HG03103 (cell line): ENCODE measurements at regions not wholly inside any gene's neighbourhood (a gene's known extent, or its start where the extent isn't known, plus 50 kb on each side); places are given as distances from the start of the nearest gene placed in this dataset.
"Not testable (repeated sequence)": the region's sequence is repeated elsewhere in the genome, so short reads cannot be mapped to it uniquely, and the experiment has no call there.

ENCODE experiments used
- ATAC-seq: cut with Tn5 transposase; IDR thresholded peaks from one replicate; pipeline ENCODE4 v1.9.1; 2021; ENCODE audit warnings: low read depth; ENCODE audit not compliant: unreplicated experiment

DNA sequence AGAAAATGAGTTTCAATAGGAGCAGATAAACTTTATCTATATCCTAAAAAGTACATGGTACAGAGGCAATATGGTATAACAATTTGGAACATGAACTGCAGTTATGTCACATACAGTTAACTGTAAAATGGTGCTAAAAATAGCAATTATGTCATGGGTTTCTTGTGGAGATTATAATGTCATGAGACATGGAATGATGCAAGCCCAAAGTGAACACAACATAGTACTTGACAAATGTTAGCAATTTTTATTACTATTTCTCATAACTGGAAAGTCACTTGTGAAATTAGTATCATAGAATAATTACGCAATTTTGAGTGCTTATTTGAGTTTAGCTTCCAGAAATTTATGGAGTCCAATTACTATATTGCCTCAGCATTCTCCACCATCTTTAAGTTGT, 1263.4 kb downstream of the DSC3 start:
- ATAC-seq: no peak

DNA sequence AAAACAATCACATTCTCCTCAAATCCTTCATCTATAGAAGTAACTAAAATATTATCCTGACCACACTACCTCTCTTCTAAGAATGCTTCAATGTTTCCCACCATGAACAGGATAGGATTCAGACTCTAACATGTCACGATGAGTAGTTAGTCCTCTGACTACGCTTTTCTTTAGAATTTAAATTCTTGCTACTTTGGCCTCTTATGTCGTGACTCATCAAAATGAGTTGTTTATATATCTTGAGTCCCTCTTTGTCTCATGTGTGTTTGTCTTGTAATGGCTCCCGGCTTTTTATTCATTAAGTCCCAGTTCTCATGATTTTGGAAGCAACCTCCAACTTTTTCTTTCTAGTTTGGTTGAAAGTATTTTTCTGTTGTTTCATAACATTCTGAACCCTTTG, 1289.2 kb downstream of the DSC3 start:
- no peak for ATAC-seq

DNA sequence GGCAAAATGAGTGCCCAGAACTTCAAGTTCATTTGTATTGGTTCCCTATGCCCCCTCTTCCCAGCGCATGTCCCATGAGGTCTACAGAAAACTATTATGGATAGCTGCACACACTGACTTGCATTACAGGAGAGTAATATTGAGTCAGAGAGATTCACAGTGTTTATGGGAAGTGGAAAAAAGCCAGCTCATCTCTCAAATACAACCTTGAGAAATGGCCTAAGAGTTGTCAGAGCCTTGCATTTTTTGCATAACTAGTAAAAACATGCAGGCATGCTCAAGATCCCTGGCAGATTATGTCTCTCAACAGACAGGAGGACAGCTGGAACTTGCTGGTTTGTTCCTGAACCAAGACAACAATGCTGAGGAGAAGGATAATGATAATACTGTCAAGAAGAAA, 1292.8 kb downstream of the DSC3 start:
- no peak for ATAC-seq

DNA sequence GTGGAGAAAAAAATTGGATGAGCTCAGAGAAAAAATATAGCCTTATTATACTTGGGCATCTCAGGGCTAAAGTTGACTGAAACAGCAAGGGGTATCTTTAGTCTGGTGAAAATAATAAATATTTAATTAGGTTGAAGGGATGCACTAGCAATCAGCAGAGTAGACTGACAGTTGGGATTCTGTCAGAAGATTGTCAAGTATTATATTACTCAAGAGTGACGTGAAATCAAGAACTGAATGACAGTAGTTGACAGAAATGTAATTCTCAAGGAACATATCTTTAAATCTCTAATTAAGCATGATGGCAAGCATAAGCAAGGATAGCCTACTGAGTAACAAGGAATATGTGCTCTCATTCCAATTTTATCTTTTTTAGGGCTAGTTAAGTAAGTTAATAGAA, 1301.1 kb downstream of the DSC3 start:
- no peak for ATAC-seq

DNA sequence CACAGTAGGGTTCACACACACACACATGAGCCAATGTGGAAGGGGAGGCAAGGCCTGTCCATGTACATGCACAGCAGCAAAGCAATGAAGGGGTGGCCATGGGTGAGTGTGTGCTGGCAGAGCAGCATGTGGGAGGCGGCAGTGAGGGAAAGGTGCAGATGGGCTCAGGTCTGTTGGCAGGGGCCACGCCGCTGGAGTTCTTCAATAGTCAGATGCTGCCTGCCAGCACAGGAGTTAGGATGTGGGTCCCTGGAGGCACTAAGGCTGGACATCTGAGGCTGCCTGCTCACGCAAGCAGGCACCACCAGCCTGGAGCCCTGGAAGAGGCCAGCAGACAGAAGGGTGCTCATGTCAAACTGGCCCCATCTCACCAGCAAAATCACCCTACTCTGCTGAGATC, 1304.9 kb downstream of the DSC3 start:
- ATAC-seq: no peak

DNA sequence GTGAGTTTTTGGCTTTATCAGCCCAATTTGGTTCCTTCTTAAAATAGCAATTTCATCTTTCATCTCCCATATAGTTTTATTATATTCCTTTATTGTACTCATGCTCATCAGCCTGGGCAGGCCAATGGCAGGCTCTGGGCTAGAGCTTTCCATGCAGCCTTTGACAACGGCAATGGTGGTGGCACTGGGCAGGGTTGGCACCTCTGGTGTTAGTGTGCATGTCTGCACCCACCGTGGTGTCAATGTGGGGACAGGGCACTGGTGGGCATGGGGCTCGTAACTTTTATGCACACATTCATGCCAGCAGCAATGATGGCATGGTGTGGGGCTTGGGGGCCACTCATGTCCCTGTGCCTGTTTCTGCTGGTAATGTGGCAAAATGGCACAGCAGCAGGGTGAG, 1305.4 kb downstream of the DSC3 start:
- no peak for ATAC-seq

DNA sequence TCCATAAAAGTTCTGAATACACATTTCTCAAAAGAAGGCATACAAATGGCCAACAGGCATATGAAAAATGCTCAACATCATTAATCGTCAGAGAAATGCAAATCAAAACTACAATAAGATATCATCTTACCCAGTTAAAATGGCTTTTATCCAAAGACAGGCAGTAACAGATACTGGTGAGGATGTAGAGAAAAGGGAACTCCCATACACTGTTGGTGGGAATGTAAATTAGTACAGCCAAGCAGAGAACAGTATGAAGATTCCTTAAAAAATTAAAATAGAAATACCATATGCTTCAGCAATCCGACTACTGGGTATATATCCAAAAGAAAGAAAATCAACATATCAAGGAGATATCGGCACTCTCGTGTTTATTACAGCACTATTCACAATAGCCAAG, 1312.5 kb downstream of the DSC3 start:
- ATAC-seq: no peak

DNA sequence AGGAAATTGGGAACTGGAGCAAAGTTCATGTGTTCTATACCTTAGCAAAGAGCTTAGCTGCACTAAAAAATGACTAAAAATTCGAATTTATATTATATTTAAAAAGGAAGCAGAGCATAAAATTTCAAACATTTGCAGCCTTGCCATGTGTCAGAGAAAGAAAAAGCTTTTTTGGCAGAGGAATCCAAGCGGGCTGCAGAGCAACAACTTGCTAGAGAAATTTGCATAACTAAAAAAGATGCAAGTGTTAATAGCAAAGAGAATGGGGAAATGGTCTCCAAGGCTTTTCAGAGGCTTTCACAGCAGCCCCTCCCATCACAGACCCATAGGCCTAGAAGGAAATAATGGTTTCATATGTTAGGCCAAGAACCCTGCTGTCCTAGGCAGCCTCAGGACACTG, 1315.9 kb downstream of the DSC3 start:
- no peak for ATAC-seq

DNA sequence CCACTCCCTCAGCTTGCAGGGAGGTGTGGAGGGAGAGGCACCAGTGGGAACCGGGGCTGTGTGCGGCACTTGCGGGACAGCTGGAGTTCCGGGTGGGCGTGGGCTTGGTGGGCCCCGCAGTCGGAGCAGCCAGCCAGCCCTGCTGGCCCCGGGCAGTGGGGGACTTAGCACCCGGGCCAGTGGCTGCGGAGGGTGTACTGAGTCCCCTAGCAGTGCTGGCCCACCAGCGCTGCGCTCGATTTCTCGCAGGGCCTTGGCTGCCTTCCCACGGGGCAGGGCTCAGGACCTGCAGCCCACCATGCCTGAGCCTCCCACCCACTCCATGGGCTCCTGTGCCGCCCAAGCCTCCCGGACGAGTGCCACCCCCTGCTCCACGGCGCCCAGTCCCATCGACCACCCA, 1319.1 kb downstream of the DSC3 start:
- ATAC-seq: not testable (repeated sequence)

DNA sequence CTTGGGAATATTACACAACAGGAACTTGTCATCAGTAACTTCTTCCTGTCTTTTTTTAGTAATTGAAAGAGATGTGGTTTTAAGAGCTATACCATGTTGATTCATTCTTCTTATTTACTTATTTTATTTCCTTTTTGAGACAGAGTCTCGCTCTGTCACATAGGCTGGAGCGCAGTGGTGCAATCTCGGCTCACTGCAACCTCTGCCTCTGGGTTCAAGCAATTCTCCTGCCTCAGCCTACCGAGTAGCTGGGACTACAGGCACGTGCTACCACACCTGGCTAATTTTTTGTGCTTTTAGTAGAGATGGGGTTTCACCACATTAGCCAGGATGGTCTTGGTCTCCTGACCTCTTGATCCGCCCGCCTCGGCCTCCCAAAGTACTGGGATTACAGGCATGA, 1326.6 kb downstream of the DSC3 start:
- not testable (repeated sequence) for ATAC-seq

DNA sequence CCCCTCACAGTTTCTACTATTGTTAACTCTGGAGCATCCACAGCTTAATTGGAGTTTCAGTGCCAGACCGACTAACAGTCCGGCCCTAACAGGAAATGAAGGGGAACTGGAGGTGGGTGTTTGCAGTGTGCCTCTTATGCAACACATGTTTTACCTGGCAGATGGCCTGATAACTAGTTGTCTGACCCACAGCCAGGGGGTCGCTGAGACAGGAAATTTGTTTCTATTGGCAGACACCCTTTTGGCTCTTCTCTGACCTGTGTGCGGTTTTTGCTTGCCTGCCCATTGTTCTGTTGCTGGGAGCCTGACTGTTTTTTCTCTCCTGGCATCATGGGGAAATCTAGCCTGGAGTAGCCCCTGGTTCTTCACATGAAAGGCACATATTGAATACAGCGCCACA, 1329.8 kb downstream of the DSC3 start:
- no peak for ATAC-seq

DNA sequence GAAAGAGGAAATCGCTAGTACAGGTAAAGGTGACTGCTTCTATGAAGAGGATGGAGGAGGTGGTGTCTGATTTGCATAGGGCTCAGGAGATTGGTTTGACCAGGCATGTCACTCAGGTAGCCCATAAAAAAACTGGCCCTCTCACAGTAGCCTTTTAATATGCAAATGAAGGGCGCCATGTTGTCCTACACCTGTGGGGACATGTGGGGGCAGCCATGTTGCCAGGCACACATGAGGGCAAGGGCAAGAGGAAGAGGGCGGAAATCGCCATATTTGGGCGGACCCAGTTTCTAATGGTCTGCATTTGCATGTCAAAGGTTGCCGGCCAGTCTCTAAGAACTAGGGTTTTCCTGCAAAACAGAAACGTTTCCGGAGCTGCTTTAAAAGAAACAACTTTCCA, 1330.6 kb downstream of the DSC3 start:
- no peak for ATAC-seq

DNA sequence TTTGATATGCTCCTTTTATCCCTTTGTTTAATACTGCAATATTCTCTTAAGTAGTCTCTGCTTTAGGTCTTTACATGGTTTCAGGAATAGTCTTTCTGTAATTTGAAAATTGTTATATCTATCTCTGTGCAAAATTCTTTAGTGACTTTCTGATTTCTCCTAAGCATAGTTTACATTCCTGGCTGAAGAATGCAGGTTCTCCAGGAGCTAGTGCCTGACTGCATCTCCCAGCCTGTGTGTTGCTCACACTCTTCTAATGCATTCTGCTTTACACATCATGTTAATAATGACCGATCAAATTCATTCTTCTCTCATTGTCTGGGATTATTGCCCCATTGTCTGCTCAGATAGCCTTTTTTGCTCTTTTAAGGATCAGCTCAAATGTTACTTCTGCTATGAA, 1349.2 kb downstream of the DSC3 start:
- no peak for ATAC-seq

DNA sequence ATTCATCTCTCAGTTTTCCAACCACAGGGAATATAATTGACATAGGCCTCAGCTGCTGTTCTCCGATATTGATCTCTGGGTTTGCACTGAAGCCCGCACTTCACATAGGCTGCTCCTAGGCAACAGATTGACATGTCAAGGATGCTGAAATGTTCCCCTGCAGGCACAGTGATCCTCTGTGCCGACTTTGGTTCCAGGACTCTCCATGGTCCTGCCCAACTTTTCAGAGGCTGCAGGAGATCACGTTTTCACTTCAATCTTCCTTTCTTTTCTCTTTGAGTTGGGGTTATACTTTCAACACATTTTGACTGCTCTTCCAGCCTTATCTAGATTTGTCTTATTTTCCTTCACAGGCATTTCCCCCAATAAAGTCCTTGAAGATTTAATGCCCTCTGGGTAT, 1361.0 kb downstream of the DSC3 start:
- ATAC-seq: no peak

DNA sequence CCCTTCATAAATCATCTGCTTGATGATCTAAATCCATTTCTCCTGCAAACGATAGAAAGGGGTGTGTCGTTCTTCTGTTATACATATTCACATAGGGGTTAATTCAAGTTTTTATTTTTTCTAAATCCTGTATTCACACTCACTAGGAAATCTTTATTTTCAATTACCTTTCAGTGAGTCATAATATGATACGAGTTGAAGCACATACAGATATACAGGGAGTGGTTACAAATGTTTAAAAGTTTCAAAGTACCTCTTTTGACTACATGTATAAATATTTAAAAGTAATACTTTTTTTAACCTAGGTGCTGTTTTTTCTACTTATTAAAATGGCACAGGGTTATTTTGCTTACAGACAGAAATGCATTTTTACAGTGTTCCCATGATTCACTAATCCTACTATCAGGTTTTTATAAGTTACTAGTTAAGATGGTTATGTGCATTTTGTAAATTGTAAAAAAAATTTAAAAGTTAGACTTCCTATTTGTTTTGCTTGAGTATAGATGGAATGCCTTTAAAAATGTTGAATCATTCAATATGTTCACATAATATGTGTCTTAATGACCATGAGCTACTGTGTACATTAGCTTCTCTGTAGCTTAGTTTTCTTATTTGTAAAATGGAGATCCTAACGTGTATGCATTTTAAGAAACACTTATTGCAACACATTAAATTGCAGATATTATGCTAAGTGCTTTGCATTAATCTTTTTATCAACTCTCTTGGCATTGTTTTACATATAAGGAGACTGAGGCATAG, 1378.1 kb downstream of the DSC3 start:
- ATAC-seq: no peak

DNA sequence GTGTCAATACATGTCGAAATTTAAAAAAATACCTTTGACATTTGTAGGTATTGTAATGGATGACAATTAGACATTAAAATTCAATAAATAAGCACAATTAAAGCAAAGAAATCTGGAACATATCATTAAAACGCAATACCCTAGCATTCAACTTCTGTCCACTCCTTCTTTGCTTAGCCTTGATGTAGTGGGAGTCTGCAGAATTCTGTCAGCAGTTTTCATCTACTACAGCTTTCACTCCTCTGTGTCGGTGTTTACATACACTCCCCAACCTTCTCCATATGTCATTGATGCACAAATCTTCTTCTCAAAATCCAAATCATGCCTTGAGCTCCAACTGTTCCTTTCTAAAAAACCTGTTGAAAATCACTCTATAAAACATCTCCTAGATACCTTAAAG, 1380.6 kb downstream of the DSC3 start:
- ATAC-seq: no peak

DNA sequence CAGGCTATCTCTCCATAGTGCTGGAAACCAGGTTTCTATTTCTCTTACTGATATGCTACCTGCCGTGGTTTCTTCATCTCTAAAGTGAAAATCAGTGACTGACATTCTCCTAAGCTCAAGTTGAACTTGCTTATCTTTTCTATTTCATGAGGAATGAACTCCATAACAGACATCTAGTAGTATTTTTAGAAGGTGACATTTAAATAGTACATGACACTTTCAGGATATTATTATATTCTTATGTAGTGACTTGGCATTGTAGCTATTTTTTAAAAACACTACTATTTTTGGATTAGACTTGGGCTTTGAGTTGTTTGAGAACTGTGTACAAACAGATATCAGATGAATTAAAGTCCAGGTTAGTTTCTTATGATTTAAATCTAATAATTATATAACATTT, 1381.8 kb downstream of the DSC3 start:
- no peak for ATAC-seq

DNA sequence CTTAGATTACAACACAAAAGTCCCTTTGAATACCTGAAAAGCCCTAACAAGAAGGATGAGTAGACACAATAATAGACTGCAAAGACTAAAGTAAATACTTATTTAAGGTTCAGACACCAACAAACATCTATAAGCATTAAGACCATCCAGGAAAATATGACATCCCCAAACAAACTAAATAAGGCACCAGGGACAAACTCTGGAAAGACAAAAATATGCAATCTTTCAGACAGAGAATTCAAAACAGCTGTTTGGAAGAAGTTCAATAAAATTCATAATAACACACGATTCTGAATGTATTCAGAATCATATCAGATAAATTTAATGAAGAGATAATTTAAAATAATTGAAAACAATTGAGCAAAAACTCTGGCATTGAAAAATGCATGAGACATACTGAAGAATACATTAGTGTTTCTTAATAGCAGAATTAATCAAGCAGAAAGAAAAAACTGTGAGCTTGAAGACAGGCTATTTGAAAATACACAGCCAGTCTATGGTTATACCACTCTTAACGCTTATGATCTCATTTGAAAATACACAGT, 1388.8 kb downstream of the DSC3 start:
- no peak for ATAC-seq

DNA sequence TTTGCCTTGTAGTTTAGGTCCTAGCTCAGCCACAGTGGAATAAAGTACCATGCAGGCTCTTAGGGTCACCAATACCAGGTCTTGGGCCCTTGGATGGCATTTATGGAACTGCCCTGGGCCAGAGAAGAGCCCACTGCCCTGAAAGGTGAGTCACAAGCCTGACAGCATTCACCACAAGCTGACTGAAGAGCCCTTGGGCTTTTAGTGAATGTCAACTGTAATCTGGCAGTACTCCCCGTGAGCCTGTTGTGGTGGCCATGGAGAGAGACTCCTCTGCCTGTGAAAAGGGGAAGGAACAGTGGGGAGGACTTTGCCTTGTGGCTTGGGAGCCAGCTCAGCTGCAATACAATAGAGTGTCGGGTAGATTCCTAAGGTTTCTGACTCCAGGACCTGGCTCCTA, 1389.7 kb downstream of the DSC3 start:
- ATAC-seq: no peak

DNA sequence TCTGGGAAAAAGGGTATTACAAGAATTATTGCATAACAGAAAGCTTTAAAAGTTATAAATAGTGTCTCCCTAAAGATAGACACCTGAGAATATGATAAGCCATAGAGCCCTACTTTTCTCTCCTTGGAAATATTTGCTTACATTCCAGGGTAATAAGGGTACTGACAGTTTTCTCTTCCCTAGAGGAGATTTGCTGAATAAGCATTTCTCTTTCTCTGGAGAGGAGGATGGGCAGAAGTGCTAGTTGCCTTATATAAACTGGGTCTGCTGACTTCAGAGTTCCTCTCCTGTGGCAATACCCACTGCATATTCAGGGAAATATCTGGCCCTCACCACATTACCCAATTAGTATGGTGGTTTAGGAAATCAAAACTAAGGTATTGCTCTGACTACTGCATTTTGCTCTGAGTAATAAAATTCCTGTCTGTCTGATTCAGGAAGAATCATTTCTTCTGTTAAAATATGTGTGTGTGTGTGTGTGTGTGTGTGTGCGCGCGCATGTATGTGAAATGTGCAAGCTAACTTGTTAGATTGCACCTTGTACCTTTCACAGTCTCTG, 1391.3 kb downstream of the DSC3 start:
- no peak for ATAC-seq

DNA sequence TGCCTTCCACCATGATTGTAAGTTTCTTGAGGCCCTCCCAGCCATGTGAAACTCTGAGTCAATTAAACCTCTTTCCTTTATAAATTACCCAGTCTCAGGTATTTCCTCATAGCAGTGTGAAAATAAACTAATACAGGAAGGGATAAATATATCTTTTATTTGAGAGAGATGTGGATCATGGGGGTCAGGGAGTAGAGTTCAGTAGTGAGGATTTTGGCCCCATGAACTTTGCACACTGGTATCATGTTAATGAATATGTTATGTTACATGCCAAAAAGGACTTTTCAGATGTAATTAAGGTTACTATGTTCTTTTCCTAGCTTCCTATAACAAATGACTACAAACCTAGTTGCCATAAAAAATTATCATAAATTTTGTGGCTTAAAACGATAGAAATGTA, 1393.7 kb downstream of the DSC3 start:
- ATAC-seq: no peak

DNA sequence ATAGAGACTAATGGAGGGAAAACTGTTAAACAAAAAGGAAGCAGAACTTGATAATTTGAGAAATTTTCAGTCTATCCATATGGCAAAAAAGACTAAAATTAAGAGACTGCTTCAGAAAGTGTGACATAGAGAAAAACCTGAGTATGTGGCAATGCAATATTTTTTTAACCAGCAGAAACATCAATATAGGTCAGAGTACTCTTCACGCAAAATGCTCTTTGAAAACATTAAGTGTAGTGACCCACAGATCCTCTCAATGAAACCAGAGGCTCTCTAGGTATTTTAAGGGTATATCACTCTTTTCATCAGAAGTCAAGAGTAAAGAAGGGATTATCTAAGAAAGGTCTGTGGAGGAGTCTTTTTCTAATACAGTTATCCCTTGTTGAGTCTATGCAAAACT, 1394.8 kb downstream of the DSC3 start:
- ATAC-seq: no peak
